Right atrium auricular region (tissue), 2 donors: ENCODE measurements at regions not wholly inside any gene's neighbourhood (a gene's known extent, or its start where the extent isn't known, plus 50 kb on each side); places are given as distances from the start of the nearest gene placed in this dataset.

ENCODE experiments used
- DNase-seq: peaks from one replicate; pipeline ENCODE4 v3.0.0-alpha.2; 2019; ENCODE audit warnings: low spot score
- H3K27ac ChIP-seq, 2 donors: fragments of 200-600 bp; sonication (generic); 1 replicate in 1 of 2; 2 replicates in 1 of 2; pipeline ENCODE4 v1.5.1; 2016 to 2019
- H3K27me3 ChIP-seq, 2 donors: fragments of 200-600 bp; sonication (generic); one replicate each; pipeline versions ENCODE4 v1.5.1 to v1.6.0; 2017 to 2019
- H3K36me3 ChIP-seq: fragments of 200-600 bp; sonication (generic); one replicate; pipeline ENCODE4 v1.5.1; 2016
- H3K4me1 ChIP-seq, 2 donors: fragments of 200-600 bp; sonication (generic); one replicate each; pipeline versions ENCODE4 v1.5.1 to v1.6.0; 2017 to 2019
- H3K4me3 ChIP-seq, 2 donors: fragments of 200-600 bp; sonication (generic); 1 replicate in 1 of 2; 2 replicates in 1 of 2; pipeline ENCODE4 v1.5.1; 2017 to 2019; ENCODE audit warnings: mild to moderate bottlenecking in 1 of 2, moderate library complexity in 1 of 2
- H3K9me3 ChIP-seq, 2 donors: fragments of 200-600 bp; sonication (generic); one replicate each; pipeline ENCODE4 v1.5.1; 2019
- TF ChIP-seq, protein P1 (sequence below), 2 donors: fragments of 200-600 bp; sonication (generic); IDR thresholded peaks; one replicate each; pipeline ENCODE4 v1.5.1; 2019; ENCODE audit warnings: antibody characterized with exemption in 2 of 2

- H3K9me3 ChIP-seq = no peaks in the 10 kb centered on the region
- no peaks in the 10 kb centered on the region for H3K4me1 ChIP-seq
- no peaks in the 10 kb centered on the region for H3K27me3 ChIP-seq
- H3K36me3 ChIP-seq = no peaks in the 10 kb centered on the region
- H3K4me3 ChIP-seq = no peak overlapping the region
- H3K27ac ChIP-seq = no peak overlapping the region
- TF ChIP-seq, protein P1, sequence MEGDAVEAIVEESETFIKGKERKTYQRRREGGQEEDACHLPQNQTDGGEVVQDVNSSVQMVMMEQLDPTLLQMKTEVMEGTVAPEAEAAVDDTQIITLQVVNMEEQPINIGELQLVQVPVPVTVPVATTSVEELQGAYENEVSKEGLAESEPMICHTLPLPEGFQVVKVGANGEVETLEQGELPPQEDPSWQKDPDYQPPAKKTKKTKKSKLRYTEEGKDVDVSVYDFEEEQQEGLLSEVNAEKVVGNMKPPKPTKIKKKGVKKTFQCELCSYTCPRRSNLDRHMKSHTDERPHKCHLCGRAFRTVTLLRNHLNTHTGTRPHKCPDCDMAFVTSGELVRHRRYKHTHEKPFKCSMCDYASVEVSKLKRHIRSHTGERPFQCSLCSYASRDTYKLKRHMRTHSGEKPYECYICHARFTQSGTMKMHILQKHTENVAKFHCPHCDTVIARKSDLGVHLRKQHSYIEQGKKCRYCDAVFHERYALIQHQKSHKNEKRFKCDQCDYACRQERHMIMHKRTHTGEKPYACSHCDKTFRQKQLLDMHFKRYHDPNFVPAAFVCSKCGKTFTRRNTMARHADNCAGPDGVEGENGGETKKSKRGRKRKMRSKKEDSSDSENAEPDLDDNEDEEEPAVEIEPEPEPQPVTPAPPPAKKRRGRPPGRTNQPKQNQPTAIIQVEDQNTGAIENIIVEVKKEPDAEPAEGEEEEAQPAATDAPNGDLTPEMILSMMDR (IDR thresholded peaks at IDR 0.05) = no peak
- no peak for DNase-seq
These were observed 220.5 kb upstream of the NWD2 start for GRCh38 chr4:37023996-37024395.

- DNase-seq = no peak
- Histone ChIP-seq H3K9me3 (no peaks in the 10 kb centered on the region), H3K27ac (no peak overlapping the region), H3K27me3 (no peaks in the 10 kb centered on the region), H3K36me3 (no peaks in the 10 kb centered on the region), H3K4me1 (no peaks in the 10 kb centered on the region), H3K4me3 (no peak overlapping the region)
- TF ChIP-seq, protein P1 (IDR thresholded peaks at IDR 0.05) = no peak
These were observed 203.7 kb upstream of the NWD2 start for GRCh38 chr4:37040816-37041215.

- no peak overlapping the region for H3K27ac ChIP-seq
- no peak for DNase-seq
- no peaks in the 10 kb centered on the region for H3K4me1 ChIP-seq
- H3K27me3 ChIP-seq = no peaks in the 10 kb centered on the region
- no peaks in the 10 kb centered on the region for H3K36me3 ChIP-seq
- H3K4me3 ChIP-seq = no peak overlapping the region
- H3K9me3 ChIP-seq = no peaks in the 10 kb centered on the region
- TF ChIP-seq, protein P1 (IDR thresholded peaks at IDR 0.05) = no peak
These were observed 201.2 kb upstream of the NWD2 start for GRCh38 chr4:37043342-37043741.

DNA sequence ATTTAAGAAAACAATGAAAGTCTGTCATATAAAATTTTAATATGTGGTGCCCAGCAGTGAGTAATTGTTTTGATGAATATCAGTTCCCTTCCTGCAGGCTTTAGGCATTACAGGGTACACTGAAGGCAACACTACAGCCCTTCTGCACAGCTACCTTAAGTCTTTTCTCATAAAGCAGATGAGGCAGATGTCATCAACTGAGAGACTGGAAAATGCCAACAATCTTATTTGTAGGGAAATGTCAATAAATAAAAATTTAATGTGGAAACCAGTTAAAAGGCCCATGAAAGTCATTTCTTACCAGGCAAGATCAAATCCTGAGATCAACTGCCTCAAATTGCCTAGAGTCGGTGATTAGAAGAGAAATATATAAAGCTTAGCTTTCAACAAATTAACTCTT lies 193.4 kb upstream of the NWD2 start:
- Histone ChIP-seq H3K9me3 (no peaks in the 10 kb centered on the region), H3K27me3 (no peaks in the 10 kb centered on the region), H3K4me3 (no peak overlapping the region), H3K4me1 (no peaks in the 10 kb centered on the region), H3K36me3 (no peaks in the 10 kb centered on the region), H3K27ac (no peak overlapping the region)
- TF ChIP-seq, protein P1 (IDR thresholded peaks at IDR 0.05) = no peak
- DNase-seq = no peak

DNA sequence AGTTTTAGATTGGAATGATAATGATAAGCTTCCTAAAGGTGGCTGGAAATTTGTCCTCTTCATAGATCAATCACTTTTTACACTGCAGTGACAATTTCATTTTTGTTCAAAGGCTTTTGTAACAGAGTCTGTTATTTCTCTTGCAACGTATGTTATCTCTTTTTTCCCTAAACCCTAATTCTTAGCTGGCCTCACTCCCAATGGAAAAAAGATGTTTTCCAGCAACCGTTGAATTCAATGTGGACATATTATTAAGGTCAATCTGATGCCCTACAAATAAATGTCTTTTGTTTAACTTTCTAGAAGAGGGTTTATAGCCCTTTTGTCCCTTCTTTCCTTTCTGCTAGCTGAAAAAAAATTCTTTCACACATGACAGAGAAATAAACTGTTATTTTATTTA lies 192.7 kb upstream of the NWD2 start:
- Histone ChIP-seq H3K9me3 (no peaks in the 10 kb centered on the region), H3K4me1 (no peaks in the 10 kb centered on the region), H3K36me3 (no peaks in the 10 kb centered on the region), H3K4me3 (no peak overlapping the region), H3K27me3 (no peaks in the 10 kb centered on the region), H3K27ac (no peak overlapping the region)
- no peak for DNase-seq
- TF ChIP-seq, protein P1 (IDR thresholded peaks at IDR 0.05) = no peak

- no peak for DNase-seq
- Histone ChIP-seq H3K4me1 (no peaks in the 10 kb centered on the region), H3K9me3 (no peaks in the 10 kb centered on the region), H3K36me3 (no peaks in the 10 kb centered on the region), H3K4me3 (no peak overlapping the region), H3K27me3 (no peaks in the 10 kb centered on the region), H3K27ac (no peak overlapping the region)
- TF ChIP-seq, protein P1 (IDR thresholded peaks at IDR 0.05) = no peak
These were observed 189.9 kb upstream of the NWD2 start for GRCh38 chr4:37054531-37055077.
